Uterus (tissue), 3 donors: ENCODE measurements at regions not wholly inside any gene's neighbourhood (a gene's known extent, or its start where the extent isn't known, plus 50 kb on each side); places are given as distances from the start of the nearest gene placed in this dataset.

ENCODE experiments used
- DNase-seq, 2 donors: peaks; one replicate each; pipeline ENCODE4 v3.0.0-alpha.2; 2019 to 2020
- H3K27ac ChIP-seq, 2 donors: fragments of 200-600 bp; sonication (generic); 1 replicate in 1 of 2; 2 replicates in 1 of 2; pipeline ENCODE4 v1.5.1; 2016 to 2018
- H3K27me3 ChIP-seq, 2 donors: fragments of 200-600 bp; sonication (generic); one replicate each; pipeline ENCODE4 v1.5.1; 2018 to 2019; ENCODE audit warnings: control low read depth in 1 of 2
- H3K36me3 ChIP-seq, 2 donors: fragments of 200-600 bp; sonication (generic); one replicate each; pipeline ENCODE4 v1.5.1; 2019; ENCODE audit warnings: control low read depth in 1 of 2
- H3K4me1 ChIP-seq, 2 donors: fragments of 200-600 bp; sonication (generic); one replicate each; pipeline ENCODE4 v1.5.1; 2018 to 2019; ENCODE audit warnings: control low read depth in 1 of 2
- H3K4me3 ChIP-seq, 2 donors: fragments of 200-600 bp; sonication (generic); 1 replicate in 1 of 2; 2 replicates in 1 of 2; pipeline ENCODE4 v1.5.1; 2018 to 2019; ENCODE audit warnings: mild to moderate bottlenecking in 1 of 2
- H3K9me3 ChIP-seq, 2 donors: fragments of 200-600 bp; sonication (generic); one replicate each; pipeline ENCODE4 v1.5.1; 2019; ENCODE audit warnings: control low read depth in 1 of 2
- CTCF ChIP-seq, 4 experiments: fragments of 200-600 bp in 2 of 4; fragments of 450-650 bp in 2 of 4; sonication (generic) in 2 of 4; IDR thresholded peaks; one replicate each; pipeline ENCODE4 v1.5.1; 2016 to 2019; ENCODE audit warnings: antibody characterized with exemption in 4 of 4, mild to moderate bottlenecking in 2 of 4, moderate library complexity in 1 of 4
- POLR2A ChIP-seq, 2 donors: fragments of 450-650 bp; IDR thresholded peaks; one replicate each; pipeline ENCODE4 v1.6.1; 2016; ENCODE audit warnings: antibody characterized with exemption in 2 of 2, mild to moderate bottlenecking in 1 of 2, moderate library complexity in 1 of 2
- intact Hi-C: fragments of 100-400 bp; cut with DNase I; formaldehyde crosslinking; loops from one replicate; pipeline ENCODE4 v1.15.1; 2023; ENCODE audit warnings: low total_unique reads
- donor health status: DM: yes; HTN: yes; CAD: no.

- intact Hi-C loops: no loop called here
- Histone ChIP-seq H3K9me3 (no peaks in the 10 kb centered on the region), H3K4me3 (no peak overlapping the region), H3K27me3 (no peaks in the 10 kb centered on the region), H3K27ac (no peak overlapping the region), H3K4me1 (no peaks in the 10 kb centered on the region), H3K36me3 (no peaks in the 10 kb centered on the region)
- no peak for TF ChIP-seq CTCF (IDR thresholded peaks at IDR 0.05)
- TF ChIP-seq POLR2A (IDR thresholded peaks at IDR 0.05): no peak
- DNase-seq: no peak
These were observed 735.2 kb upstream of the TBX3 start for GRCh38 chr12:115419145-115419646.

- Histone ChIP-seq H3K9me3 (no peaks in the 10 kb centered on the region), H3K27ac (no peak overlapping the region), H3K4me1 (no peaks in the 10 kb centered on the region), H3K27me3 (no peaks in the 10 kb centered on the region), H3K36me3 (no peaks in the 10 kb centered on the region), H3K4me3 (no peak overlapping the region)
- DNase-seq: no peak
- intact Hi-C loops: no loop called here
- TF ChIP-seq POLR2A (IDR thresholded peaks at IDR 0.05) (no peak), CTCF (IDR thresholded peaks at IDR 0.05) (no peak)
These were observed 733.6 kb upstream of the TBX3 start for GRCh38 chr12:115417610-115418009.

GRCh38 chr12:115416869-115417268, 732.9 kb upstream of the TBX3 start:
- Histone ChIP-seq H3K4me3 (no peak overlapping the region), H3K9me3 (no peaks in the 10 kb centered on the region), H3K27ac (no peak overlapping the region), H3K27me3 (no peaks in the 10 kb centered on the region), H3K4me1 (no peaks in the 10 kb centered on the region), H3K36me3 (no peaks in the 10 kb centered on the region)
- DNase-seq: no peak
- intact Hi-C loops: no loop called here
- TF ChIP-seq POLR2A (IDR thresholded peaks at IDR 0.05) (no peak), CTCF (IDR thresholded peaks at IDR 0.05) (no peak)

DNA sequence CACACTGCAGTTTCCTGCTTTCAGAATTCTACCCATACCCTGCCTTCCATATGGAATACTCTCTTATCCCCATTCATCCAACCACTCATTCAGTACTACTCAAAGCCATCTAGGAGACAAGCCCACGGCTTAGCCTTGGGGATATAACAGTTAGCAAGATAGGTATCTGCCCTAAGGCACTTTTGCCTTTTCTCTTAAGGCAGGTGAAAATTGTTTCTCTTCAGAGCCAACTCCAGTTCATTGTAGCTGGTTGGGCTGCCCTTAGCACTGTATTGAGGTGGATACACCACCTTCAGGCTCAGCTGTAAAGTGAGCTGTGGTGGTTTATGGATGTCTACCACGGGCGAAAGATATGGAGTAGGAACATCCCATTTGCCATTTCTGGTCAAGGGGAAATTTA, 729.7 kb upstream of the TBX3 start:
- DNase-seq: no peak
- intact Hi-C loops: no loop called here
- no peaks in the 10 kb centered on the region for H3K27me3 ChIP-seq
- no peaks in the 10 kb centered on the region for H3K36me3 ChIP-seq
- TF ChIP-seq POLR2A (IDR thresholded peaks at IDR 0.05) (no peak), CTCF (IDR thresholded peaks at IDR 0.05) (no peak)
- no peak overlapping the region for H3K27ac ChIP-seq
- no peak overlapping the region for H3K4me3 ChIP-seq
- H3K4me1 ChIP-seq: no peaks in the 10 kb centered on the region
- no peaks in the 10 kb centered on the region for H3K9me3 ChIP-seq

DNA sequence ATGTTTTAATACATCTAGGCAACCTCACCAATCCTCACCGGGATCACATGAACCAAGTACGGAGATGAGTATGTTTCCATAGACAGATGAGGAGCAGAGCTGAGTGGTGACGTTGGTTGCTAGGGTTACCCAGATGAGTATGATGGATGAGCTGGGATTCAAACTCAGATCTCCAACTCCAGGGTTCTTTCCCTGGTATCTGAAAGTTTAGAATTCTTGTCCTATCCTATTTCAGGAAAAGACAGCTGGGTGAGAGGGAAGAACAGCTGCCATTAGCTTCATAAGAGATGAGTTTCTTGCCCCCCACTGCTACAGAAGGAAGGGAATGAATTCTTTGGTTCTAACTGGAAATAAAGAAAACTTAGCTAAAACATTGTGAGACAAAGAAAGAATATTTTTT, 728.9 kb upstream of the TBX3 start:
- TF ChIP-seq POLR2A (IDR thresholded peaks at IDR 0.05) (no peak), CTCF (IDR thresholded peaks at IDR 0.05) (no peak)
- H3K4me3 ChIP-seq: no peak overlapping the region
- no peaks in the 10 kb centered on the region for H3K27me3 ChIP-seq
- no peak for DNase-seq
- intact Hi-C loops: no loop called here
- no peaks in the 10 kb centered on the region for H3K9me3 ChIP-seq
- no peaks in the 10 kb centered on the region for H3K36me3 ChIP-seq
- no peak overlapping the region for H3K27ac ChIP-seq
- no peaks in the 10 kb centered on the region for H3K4me1 ChIP-seq
